Left lobe of liver (tissue), 2 donors: ENCODE measurements at regions not wholly inside any gene's neighbourhood (a gene's known extent, or its start where the extent isn't known, plus 50 kb on each side); places are given as distances from the start of the nearest gene placed in this dataset.

Experiments
- ATAC-seq: fragments of 200-7000 bp; cut with Tn5 transposase; one replicate; pipeline ENCODE4 v1.9.1; 2020; ENCODE audit warnings: mild to moderate bottlenecking, moderate library complexity
- DNase-seq: peaks from one replicate; pipeline ENCODE4 v3.0.0-alpha.2; 2020; ENCODE audit warnings: low spot score
- donor health status: DM: no; HTN: no; CAD: no; lungs with moderate emphysema.
- donor health status: DM: no; HTN: yes; CAD: no.

- ATAC-seq: no peak
Observed at GRCh38 chr10:110411047-110411410, 86.7 kb upstream of the DUSP5 start.

GRCh38 chr10:110413049-110413783 is 84.5 kb upstream of the DUSP5 start:
- ATAC-seq: no peak
- no peak for DNase-seq

More at GRCh38 chr10:110411047-110411410, 86.7 kb upstream of the DUSP5 start:
- no peak for DNase-seq

- ATAC-seq (no peak), DNase-seq (no peak)
Observed at GRCh38 chr10:110413903-110414547, 83.7 kb upstream of the DUSP5 start.

- ATAC-seq (no peak), DNase-seq (no peak)
Observed at GRCh38 chr10:110414548-110415309, 83.0 kb upstream of the DUSP5 start.

- ATAC-seq (peak; percentile 4), DNase-seq (no peak)
Observed at GRCh38 chr10:110415809-110416208, 81.9 kb upstream of the DUSP5 start.

GRCh38 chr10:110416776-110417711 is 80.7 kb upstream of the DUSP5 start:
- ATAC-seq: no peak
- no peak for DNase-seq

GRCh38 chr10:110418218-110418617 is 79.5 kb upstream of the DUSP5 start:
- no peak for ATAC-seq
- DNase-seq: no peak

- ATAC-seq (no peak), DNase-seq (no peak)
Observed at GRCh38 chr10:110419265-110419664, 78.4 kb upstream of the DUSP5 start.

- peak; percentile 26 for ATAC-seq
- DNase-seq: no peak
Observed at GRCh38 chr10:110420401-110421193, 77.1 kb upstream of the DUSP5 start.

- DNase-seq (no peak), ATAC-seq (no peak)
Observed at GRCh38 chr10:110421512-110422138, 76.1 kb upstream of the DUSP5 start.

GRCh38 chr10:110422548-110422947 is 75.2 kb upstream of the DUSP5 start:
- ATAC-seq (no peak), DNase-seq (no peak)

GRCh38 chr10:110423650-110424049 is 74.1 kb upstream of the DUSP5 start:
- ATAC-seq (peak; percentile 39), DNase-seq (no peak)

- no peak for ATAC-seq
Observed at GRCh38 chr10:110425684-110426293, 71.9 kb upstream of the DUSP5 start.

GRCh38 chr10:110426294-110427181 is 71.2 kb upstream of the DUSP5 start:
- DNase-seq: no peak
- no peak for ATAC-seq

More at GRCh38 chr10:110425684-110426293, 71.9 kb upstream of the DUSP5 start:
- DNase-seq: no peak

- no peak for DNase-seq
Observed at GRCh38 chr10:110429301-110429700, 68.4 kb upstream of the DUSP5 start.

GRCh38 chr10:110430340-110431273 is 67.1 kb upstream of the DUSP5 start:
- DNase-seq (no peak), ATAC-seq (peak; percentile 69)

More at GRCh38 chr10:110429301-110429700, 68.4 kb upstream of the DUSP5 start:
- ATAC-seq: no peak

- ATAC-seq (no peak), DNase-seq (no peak)
Observed at GRCh38 chr10:110431659-110432058, 66.0 kb upstream of the DUSP5 start.
